ENCODE measurements at regions not wholly inside any gene's neighbourhood (a gene's known extent, or its start where the extent isn't known, plus 50 kb on each side); places are given as distances from the start of the nearest gene placed in this dataset.

DNA sequence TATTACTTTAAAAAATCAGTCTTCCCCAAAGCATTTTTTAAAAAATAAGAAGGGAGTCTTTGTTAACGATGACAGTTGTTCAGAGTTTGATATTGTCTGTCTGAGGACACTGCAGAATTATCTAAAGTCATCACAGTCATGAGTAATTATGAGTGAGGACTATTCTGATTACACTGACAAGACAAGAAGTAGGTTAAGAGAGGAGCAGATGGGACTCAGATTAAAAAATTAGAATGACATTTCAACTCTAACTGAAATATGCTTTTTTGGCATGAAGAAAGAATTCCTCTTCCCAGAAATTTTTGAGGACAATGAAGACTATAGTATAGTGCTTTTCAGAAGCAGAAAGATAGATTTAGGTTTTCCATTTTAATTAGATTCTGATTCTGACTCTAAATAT is 456.5 kb downstream of the EPHA7 start:
- TF ChIP-seq, protein P1, sequence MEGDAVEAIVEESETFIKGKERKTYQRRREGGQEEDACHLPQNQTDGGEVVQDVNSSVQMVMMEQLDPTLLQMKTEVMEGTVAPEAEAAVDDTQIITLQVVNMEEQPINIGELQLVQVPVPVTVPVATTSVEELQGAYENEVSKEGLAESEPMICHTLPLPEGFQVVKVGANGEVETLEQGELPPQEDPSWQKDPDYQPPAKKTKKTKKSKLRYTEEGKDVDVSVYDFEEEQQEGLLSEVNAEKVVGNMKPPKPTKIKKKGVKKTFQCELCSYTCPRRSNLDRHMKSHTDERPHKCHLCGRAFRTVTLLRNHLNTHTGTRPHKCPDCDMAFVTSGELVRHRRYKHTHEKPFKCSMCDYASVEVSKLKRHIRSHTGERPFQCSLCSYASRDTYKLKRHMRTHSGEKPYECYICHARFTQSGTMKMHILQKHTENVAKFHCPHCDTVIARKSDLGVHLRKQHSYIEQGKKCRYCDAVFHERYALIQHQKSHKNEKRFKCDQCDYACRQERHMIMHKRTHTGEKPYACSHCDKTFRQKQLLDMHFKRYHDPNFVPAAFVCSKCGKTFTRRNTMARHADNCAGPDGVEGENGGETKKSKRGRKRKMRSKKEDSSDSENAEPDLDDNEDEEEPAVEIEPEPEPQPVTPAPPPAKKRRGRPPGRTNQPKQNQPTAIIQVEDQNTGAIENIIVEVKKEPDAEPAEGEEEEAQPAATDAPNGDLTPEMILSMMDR (IDR thresholded peaks at IDR 0.05), result no peak
- no peak for TF ChIP-seq POLR2A (IDR thresholded peaks at IDR 0.05)
